HEK293 (cell line): ENCODE measurements at regions not wholly inside any gene's neighbourhood (a gene's known extent, or its start where the extent isn't known, plus 50 kb on each side); places are given as distances from the start of the nearest gene placed in this dataset.

Experiments used
- CTCF ChIA-PET: fragments of 350-600 bp; formaldehyde crosslinking; extraction: SDS; loops from one replicate; lab custom pipeline; 2021; ENCODE audit warnings: antibody characterized with exemption; lab: Yijun Ruan, JAX
- POLR2A ChIA-PET: fragments of 300-600 bp; formaldehyde crosslinking; extraction: SDS; loops from one replicate; lab custom pipeline; 2020; ENCODE audit warnings: antibody characterized with exemption, inconsistent platforms; lab: Yijun Ruan, JAX
- H3K27ac ChIP-seq: fragments of 200-500 bp; sonication (Bioruptor generic); 2 replicates; pipeline ENCODE4 v1.5.1; 2014; ENCODE audit warnings: low read depth, low read length, control low read depth, inconsistent platforms; ENCODE audit errors: extremely low read depth
- H3K36me3 ChIP-seq, 2 experiments: fragments of 200-500 bp in 1 of 2; sonication (Bioruptor generic) in 1 of 2; 1 replicate in 1 of 2; 2 replicates in 1 of 2; pipeline ENCODE4 v1.5.1; 2014 to 2017; ENCODE audit warnings: inconsistent platforms in 2 of 2, low read length in 2 of 2; ENCODE audit not compliant: control insufficient read depth in 2 of 2, insufficient read depth in 1 of 2
- H3K4me1 ChIP-seq: fragments of 200-500 bp; sonication (Bioruptor generic); 2 replicates; pipeline ENCODE4 v1.5.1; 2014; ENCODE audit warnings: mild to moderate bottlenecking, low read length, inconsistent platforms; ENCODE audit not compliant: control insufficient read depth, insufficient read depth
- H3K4me3 ChIP-seq: 2 replicates; pipeline ENCODE4 v1.5.1; 2011; ENCODE audit warnings: low read depth, mild to moderate bottlenecking, control low read depth, low read length, moderate library complexity
- H3K9me3 ChIP-seq: fragments of 200-500 bp; sonication (Bioruptor generic); 2 replicates; pipeline ENCODE4 v1.5.1; 2014; ENCODE audit warnings: low read depth, low read length, inconsistent platforms; ENCODE audit not compliant: control insufficient read depth, insufficient read depth
- GFI1B ChIP-seq: fragments of 450-650 bp; formaldehyde crosslinking; IDR thresholded peaks from 2 replicates; pipeline ENCODE4 v1.5.1; 2016; ENCODE audit warnings: missing biosample characterization, missing genetic modification characterization
- KLF1 ChIP-seq: fragments of 450-650 bp; formaldehyde crosslinking; IDR thresholded peaks from 2 replicates; pipeline ENCODE4 v1.5.1; 2016; ENCODE audit warnings: missing biosample characterization, missing genetic modification characterization
- KLF8 ChIP-seq: fragments of 450-650 bp; formaldehyde crosslinking; IDR thresholded peaks from 2 replicates; pipeline ENCODE4 v1.5.1; 2016; ENCODE audit warnings: missing biosample characterization, missing genetic modification characterization
- ZBTB7A ChIP-seq: fragments of 450-650 bp; formaldehyde crosslinking; IDR thresholded peaks from 2 replicates; pipeline ENCODE4 v1.5.1; 2016; ENCODE audit warnings: low read depth, missing biosample characterization, missing genetic modification characterization
- ZFHX2 ChIP-seq: fragments of 450-650 bp; formaldehyde crosslinking; conservative IDR thresholded peaks from 2 replicates; pipeline ENCODE4 v1.5.1; 2016; ENCODE audit warnings: missing biosample characterization, missing genetic modification characterization
- ZFP69B ChIP-seq: fragments of 450-650 bp; formaldehyde crosslinking; IDR thresholded peaks from 2 replicates; pipeline ENCODE4 v1.5.1; 2016; ENCODE audit warnings: missing biosample characterization, missing genetic modification characterization
- ZNF112 ChIP-seq: fragments of 450-650 bp; formaldehyde crosslinking; IDR thresholded peaks from 2 replicates; pipeline ENCODE4 v1.5.0; 2017; ENCODE audit warnings: missing biosample characterization, missing genetic modification characterization
- ZNF132 ChIP-seq: fragments of 450-650 bp; formaldehyde crosslinking; IDR thresholded peaks from 2 replicates; pipeline ENCODE4 v1.5.1; 2017; ENCODE audit warnings: missing biosample characterization, missing genetic modification characterization, borderline replicate concordance
- ZNF146 ChIP-seq: fragments of 450-650 bp; formaldehyde crosslinking; IDR thresholded peaks from 2 replicates; pipeline ENCODE4 v1.5.1; 2016; ENCODE audit warnings: missing biosample characterization, missing genetic modification characterization
- ZNF175 ChIP-seq: fragments of 450-650 bp; formaldehyde crosslinking; IDR thresholded peaks from 2 replicates; pipeline ENCODE4 v1.5.1; 2016; ENCODE audit warnings: missing biosample characterization, missing genetic modification characterization
- ZNF223 ChIP-seq: fragments of 450-650 bp; formaldehyde crosslinking; IDR thresholded peaks from 2 replicates; pipeline ENCODE4 v1.5.1; 2016; ENCODE audit warnings: missing biosample characterization, missing genetic modification characterization
- ZNF311 ChIP-seq: fragments of 450-650 bp; formaldehyde crosslinking; IDR thresholded peaks from 2 replicates; pipeline ENCODE4 v1.5.1; 2017; ENCODE audit warnings: missing biosample characterization, missing genetic modification characterization, borderline replicate concordance
- ZNF426 ChIP-seq: fragments of 450-650 bp; formaldehyde crosslinking; IDR thresholded peaks from 2 replicates; pipeline ENCODE4 v1.5.1; 2017; ENCODE audit warnings: missing biosample characterization, missing genetic modification characterization, mild to moderate bottlenecking, inconsistent platforms, moderate library complexity
- ZNF521 ChIP-seq: fragments of 450-650 bp; formaldehyde crosslinking; IDR thresholded peaks from 2 replicates; pipeline ENCODE4 v1.5.1; 2017; ENCODE audit warnings: missing biosample characterization, mild to moderate bottlenecking, missing genetic modification characterization
- ZNF549 ChIP-seq: fragments of 450-650 bp; IDR thresholded peaks from 2 replicates; pipeline ENCODE4 v1.5.1; 2018; ENCODE audit warnings: missing biosample characterization, missing genetic modification characterization, mild to moderate bottlenecking, inconsistent platforms, moderate library complexity
- ZNF660 ChIP-seq: fragments of 450-650 bp; IDR thresholded peaks from 2 replicates; pipeline ENCODE4 v1.5.1; 2018; ENCODE audit warnings: missing biosample characterization, mild to moderate bottlenecking, missing genetic modification characterization
- ZNF747 ChIP-seq: fragments of 450-650 bp; formaldehyde crosslinking; IDR thresholded peaks from 2 replicates; pipeline ENCODE4 v1.5.1; 2016; ENCODE audit warnings: missing biosample characterization, missing genetic modification characterization
- TF ChIP-seq, protein P1 (sequence below): fragments of 450-650 bp; formaldehyde crosslinking; IDR thresholded peaks from 2 replicates; pipeline ENCODE4 v1.5.1; 2017; ENCODE audit warnings: missing biosample characterization, missing genetic modification characterization
- TF ChIP-seq, protein P2 (sequence below): IDR thresholded peaks from 2 replicates; pipeline ENCODE4 v1.6.1; 2011; ENCODE audit warnings: mild to moderate bottlenecking, low read depth, low read length, borderline replicate concordance
- TF ChIP-seq, protein P3 (sequence below): fragments of 450-650 bp; formaldehyde crosslinking; IDR thresholded peaks from 2 replicates; pipeline ENCODE4 v1.5.1; 2017; ENCODE audit warnings: missing biosample characterization, missing genetic modification characterization
- TF ChIP-seq, protein P4 (sequence below): fragments of 450-650 bp; formaldehyde crosslinking; IDR thresholded peaks from 2 replicates; pipeline ENCODE4 v1.5.1; 2016; ENCODE audit warnings: missing biosample characterization, missing genetic modification characterization
- TF ChIP-seq, protein P5 (sequence below): fragments of 450-650 bp; formaldehyde crosslinking; conservative IDR thresholded peaks from 2 replicates; pipeline ENCODE4 v1.5.1; 2016; ENCODE audit warnings: low read depth, missing biosample characterization, missing genetic modification characterization

DNA sequence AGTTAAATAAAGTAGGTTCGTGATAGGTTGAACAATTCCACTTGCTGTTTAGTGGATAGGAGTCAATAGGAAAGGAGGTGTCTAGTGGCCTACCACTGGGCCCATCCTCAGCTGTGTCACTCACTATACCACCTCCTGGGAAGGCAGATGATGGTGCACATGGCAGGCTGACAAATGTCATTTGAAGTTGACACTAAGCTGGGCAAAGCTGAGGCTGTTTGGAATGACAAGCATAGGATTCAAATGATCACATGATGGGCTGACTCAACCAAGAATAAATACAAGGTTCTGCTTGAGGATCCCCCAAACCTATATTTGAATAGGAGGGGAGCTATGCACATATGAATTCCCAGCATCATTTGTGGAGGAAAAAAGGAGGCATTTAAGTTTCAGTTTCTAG lies 489.8 kb downstream of the RPS24 start:
- no peaks in the 10 kb centered on the region for H3K4me1 ChIP-seq
- ChIA-PET CTCF (interaction anchor here (0.6 to 0.8 kb wide), 2 partner anchors 64 to 170 kb away, joined by 4 to 5 read pairs; no protein-coding TSS in a partner anchor), POLR2A (no interaction called here)
- no peak overlapping the region for H3K27ac ChIP-seq
- no peaks in the 10 kb centered on the region for H3K9me3 ChIP-seq
- TF ChIP-seq ZNF426 (tag by site-specific recombination) (no peak), GFI1B (tag by site-specific recombination) (no peak), ZNF311 (tag by site-specific recombination) (no peak), ZNF223 (tag by site-specific recombination) (no peak), ZFP69B (tag by site-specific recombination) (no peak), ZBTB7A (no peak), ZNF112 (tag by site-specific recombination) (no peak), ZFHX2 (tag by site-specific recombination) (no peak), KLF8 (tag by site-specific recombination) (no peak), ZNF146 (tag by site-specific recombination) (no peak), ZNF132 (no peak)
- TF ChIP-seq, protein P1, sequence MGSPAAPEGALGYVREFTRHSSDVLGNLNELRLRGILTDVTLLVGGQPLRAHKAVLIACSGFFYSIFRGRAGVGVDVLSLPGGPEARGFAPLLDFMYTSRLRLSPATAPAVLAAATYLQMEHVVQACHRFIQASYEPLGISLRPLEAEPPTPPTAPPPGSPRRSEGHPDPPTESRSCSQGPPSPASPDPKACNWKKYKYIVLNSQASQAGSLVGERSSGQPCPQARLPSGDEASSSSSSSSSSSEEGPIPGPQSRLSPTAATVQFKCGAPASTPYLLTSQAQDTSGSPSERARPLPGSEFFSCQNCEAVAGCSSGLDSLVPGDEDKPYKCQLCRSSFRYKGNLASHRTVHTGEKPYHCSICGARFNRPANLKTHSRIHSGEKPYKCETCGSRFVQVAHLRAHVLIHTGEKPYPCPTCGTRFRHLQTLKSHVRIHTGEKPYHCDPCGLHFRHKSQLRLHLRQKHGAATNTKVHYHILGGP: no peak
- H3K4me3 ChIP-seq: no peak overlapping the region
- H3K36me3 ChIP-seq: no peaks in the 10 kb centered on the region

DNA sequence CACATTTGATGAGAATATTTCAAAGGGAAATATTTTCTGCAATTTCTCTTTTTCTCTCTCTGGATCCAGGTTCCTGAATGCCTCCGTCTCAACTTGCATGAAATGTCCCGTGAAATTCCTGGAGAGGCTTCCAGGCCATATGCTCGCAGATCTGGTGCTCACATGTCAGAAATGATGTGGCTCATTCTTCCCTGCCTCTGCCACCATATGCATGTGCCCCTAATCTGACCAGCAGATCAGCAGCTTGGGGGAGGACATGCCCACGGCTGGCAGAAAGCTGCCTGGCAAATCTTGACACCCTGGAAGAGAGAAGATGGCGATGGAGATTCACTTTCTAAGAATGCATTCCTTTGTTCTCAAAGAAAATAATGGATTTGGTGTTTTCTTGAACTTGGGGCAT lies 490.7 kb downstream of the RPS24 start:
- CTCF ChIA-PET: interaction anchor here (0.9 to 1.1 kb wide), 2 partner anchors 477 to 671 kb away, joined by 3 read pairs; no protein-coding TSS in a partner anchor
- TF ChIP-seq ZNF311 (tag by site-specific recombination) (no peak), ZNF660 (no peak), ZNF521 (tag by site-specific recombination) (no peak), KLF1 (no peak), ZNF747 (tag by site-specific recombination) (no peak), ZNF175 (no peak), ZNF549 (tag by site-specific recombination) (no peak)
- TF ChIP-seq, protein P2, sequence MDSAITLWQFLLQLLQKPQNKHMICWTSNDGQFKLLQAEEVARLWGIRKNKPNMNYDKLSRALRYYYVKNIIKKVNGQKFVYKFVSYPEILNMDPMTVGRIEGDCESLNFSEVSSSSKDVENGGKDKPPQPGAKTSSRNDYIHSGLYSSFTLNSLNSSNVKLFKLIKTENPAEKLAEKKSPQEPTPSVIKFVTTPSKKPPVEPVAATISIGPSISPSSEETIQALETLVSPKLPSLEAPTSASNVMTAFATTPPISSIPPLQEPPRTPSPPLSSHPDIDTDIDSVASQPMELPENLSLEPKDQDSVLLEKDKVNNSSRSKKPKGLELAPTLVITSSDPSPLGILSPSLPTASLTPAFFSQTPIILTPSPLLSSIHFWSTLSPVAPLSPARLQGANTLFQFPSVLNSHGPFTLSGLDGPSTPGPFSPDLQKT: no peak
- TF ChIP-seq, protein P3, sequence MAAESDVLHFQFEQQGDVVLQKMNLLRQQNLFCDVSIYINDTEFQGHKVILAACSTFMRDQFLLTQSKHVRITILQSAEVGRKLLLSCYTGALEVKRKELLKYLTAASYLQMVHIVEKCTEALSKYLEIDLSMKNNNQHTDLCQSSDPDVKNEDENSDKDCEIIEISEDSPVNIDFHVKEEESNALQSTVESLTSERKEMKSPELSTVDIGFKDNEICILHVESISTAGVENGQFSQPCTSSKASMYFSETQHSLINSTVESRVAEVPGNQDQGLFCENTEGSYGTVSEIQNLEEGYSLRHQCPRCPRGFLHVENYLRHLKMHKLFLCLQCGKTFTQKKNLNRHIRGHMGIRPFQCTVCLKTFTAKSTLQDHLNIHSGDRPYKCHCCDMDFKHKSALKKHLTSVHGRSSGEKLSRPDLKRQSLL: no peak
- TF ChIP-seq, protein P4, sequence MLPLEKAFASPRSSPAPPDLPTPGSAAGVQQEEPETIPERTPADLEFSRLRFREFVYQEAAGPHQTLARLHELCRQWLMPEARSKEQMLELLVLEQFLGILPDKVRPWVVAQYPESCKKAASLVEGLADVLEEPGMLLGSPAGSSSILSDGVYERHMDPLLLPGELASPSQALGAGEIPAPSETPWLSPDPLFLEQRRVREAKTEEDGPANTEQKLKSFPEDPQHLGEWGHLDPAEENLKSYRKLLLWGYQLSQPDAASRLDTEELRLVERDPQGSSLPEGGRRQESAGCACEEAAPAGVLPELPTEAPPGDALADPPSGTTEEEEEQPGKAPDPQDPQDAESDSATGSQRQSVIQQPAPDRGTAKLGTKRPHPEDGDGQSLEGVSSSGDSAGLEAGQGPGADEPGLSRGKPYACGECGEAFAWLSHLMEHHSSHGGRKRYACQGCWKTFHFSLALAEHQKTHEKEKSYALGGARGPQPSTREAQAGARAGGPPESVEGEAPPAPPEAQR (tag by site-specific recombination): no peak
- TF ChIP-seq, protein P5, sequence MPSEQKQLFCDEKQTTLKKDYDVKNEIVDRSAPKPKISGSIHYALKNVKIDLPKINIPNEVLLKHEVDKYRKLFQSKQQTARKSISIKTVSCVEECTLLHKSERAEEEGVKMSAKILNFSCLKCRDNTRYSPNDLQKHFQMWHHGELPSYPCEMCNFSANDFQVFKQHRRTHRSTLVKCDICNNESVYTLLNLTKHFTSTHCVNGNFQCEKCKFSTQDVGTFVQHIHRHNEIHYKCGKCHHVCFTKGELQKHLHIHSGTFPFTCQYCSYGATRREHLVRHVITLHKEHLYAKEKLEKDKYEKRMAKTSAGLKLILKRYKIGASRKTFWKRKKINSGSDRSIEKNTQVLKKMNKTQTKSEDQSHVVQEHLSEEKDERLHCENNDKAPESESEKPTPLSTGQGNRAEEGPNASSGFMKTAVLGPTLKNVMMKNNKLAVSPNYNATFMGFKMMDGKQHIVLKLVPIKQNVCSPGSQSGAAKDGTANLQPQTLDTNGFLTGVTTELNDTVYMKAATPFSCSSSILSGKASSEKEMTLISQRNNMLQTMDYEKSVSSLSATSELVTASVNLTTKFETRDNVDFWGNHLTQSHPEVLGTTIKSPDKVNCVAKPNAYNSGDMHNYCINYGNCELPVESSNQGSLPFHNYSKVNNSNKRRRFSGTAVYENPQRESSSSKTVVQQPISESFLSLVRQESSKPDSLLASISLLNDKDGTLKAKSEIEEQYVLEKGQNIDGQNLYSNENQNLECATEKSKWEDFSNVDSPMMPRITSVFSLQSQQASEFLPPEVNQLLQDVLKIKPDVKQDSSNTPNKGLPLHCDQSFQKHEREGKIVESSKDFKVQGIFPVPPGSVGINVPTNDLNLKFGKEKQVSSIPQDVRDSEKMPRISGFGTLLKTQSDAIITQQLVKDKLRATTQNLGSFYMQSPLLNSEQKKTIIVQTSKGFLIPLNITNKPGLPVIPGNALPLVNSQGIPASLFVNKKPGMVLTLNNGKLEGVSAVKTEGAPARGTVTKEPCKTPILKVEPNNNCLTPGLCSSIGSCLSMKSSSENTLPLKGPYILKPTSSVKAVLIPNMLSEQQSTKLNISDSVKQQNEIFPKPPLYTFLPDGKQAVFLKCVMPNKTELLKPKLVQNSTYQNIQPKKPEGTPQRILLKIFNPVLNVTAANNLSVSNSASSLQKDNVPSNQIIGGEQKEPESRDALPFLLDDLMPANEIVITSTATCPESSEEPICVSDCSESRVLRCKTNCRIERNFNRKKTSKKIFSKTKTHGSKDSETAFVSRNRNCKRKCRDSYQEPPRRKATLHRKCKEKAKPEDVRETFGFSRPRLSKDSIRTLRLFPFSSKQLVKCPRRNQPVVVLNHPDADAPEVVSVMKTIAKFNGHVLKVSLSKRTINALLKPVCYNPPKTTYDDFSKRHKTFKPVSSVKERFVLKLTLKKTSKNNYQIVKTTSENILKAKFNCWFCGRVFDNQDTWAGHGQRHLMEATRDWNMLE: no peak
- no peak overlapping the region for H3K27ac ChIP-seq

More for the DNA sequence above, 490.7 kb downstream of the RPS24 start:
- no peaks in the 10 kb centered on the region for H3K9me3 ChIP-seq
- no peak overlapping the region for H3K4me3 ChIP-seq
- no peaks in the 10 kb centered on the region for H3K36me3 ChIP-seq
- POLR2A ChIA-PET: no interaction called here
- no peaks in the 10 kb centered on the region for H3K4me1 ChIP-seq
